LNCAP (cell line): ENCODE measurements at regions not wholly inside any gene's neighbourhood (a gene's known extent, or its start where the extent isn't known, plus 50 kb on each side); places are given as distances from the start of the nearest gene placed in this dataset.

Experiments
- CTCF ChIP-seq: fragments of 450-650 bp; IDR thresholded peaks from 2 replicates; pipeline ENCODE4 v1.5.1; 2017; ENCODE audit warnings: mild to moderate bottlenecking

- TF ChIP-seq CTCF: no peak
Measured at GRCh38 chr15:94145046-94145445, 86.3 kb upstream of the MCTP2 start.

GRCh38 chr15:94141802-94142201 is 89.6 kb upstream of the MCTP2 start:
- no peak for TF ChIP-seq CTCF

GRCh38 chr15:94135486-94136147 is 95.7 kb upstream of the MCTP2 start:
- TF ChIP-seq CTCF: no peak; the same call in 1 of the 2 replicates

- peak; percentile 28; the same call in 1 of the 2 replicates for TF ChIP-seq CTCF
Measured at GRCh38 chr15:94131875-94132274, 99.5 kb upstream of the MCTP2 start.

GRCh38 chr15:94130504-94130903 is 100.9 kb upstream of the MCTP2 start:
- TF ChIP-seq CTCF: no peak

- no peak for TF ChIP-seq CTCF
Measured at GRCh38 chr15:94127006-94127405, 104.4 kb upstream of the MCTP2 start.

GRCh38 chr15:94125698-94126097 is 105.7 kb upstream of the MCTP2 start:
- no peak for TF ChIP-seq CTCF

- no peak for TF ChIP-seq CTCF
Measured at GRCh38 chr15:94125156-94125555, 106.2 kb upstream of the MCTP2 start.
